NCI-H2227 (cell line): ENCODE measurements at regions not wholly inside any gene's neighbourhood (a gene's known extent, or its start where the extent isn't known, plus 50 kb on each side); places are given as distances from the start of the nearest gene placed in this dataset.
"Not testable (repeated sequence)": the region's sequence is repeated elsewhere in the genome, so short reads cannot be mapped to it uniquely, and the experiment has no call there.

Source experiments
- DNase-seq: peaks from one replicate; lab custom pipeline; 2025; ENCODE audit not compliant: unreplicated experiment; lab: John Stamatoyannopoulos, UW

DNA sequence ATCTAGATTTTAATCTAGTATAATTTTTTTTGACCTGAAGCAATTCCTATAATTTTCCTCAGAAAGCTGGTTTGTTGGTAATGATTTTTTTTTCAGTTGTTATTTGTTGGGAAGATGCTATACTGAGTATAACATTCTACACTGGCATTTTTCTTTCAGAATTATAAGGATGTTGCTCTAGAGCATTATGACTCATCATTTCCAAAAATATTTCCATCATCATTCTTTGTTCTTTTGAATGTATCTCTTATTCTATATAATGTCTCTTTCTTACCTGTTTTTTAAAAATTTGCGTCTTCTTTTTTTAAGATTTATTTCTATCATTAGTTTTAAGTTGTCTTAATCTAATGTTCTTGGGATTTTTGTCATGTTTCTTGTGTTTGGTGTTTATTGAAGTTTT, 356.5 kb upstream of the KCND2 start:
- DNase-seq: no peak

DNA sequence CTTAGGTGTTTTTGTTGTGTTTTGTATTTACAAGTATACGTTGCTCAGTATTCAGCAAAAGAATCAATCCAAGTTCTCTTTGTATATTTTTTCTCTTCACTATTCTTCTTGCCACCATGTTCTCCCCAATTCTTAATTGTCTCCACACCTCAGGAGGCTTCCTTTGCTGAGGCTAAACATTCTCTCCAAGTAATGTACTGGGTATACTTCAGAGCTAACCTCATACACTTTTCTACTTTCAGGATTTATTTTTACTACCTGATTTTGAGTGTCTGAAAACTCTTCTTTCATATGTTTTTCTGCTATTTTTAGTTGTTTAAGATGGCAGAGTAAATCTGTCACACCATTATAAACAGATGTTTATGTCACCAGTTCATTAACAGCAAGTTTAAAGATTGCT, 354.8 kb upstream of the KCND2 start:
- no peak for DNase-seq

DNA sequence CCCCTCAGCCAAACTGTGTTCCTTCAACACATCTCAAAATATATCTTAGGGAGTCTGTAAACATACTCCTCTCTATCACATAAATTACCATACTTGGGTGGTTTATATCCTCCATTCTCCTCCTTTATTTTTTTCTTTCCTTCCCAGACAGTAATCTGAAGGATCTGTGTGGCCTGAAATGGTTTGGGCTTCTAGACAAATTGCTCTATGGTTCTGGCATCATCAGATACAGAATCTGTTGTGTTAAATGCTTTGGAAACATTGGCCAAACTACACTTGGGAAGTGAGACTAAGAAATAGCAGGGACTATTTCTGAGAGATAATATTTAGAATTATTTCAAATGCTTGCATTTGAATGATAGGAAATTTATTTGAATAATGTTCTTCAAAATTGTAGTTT, 353.0 kb upstream of the KCND2 start:
- no peak for DNase-seq

DNA sequence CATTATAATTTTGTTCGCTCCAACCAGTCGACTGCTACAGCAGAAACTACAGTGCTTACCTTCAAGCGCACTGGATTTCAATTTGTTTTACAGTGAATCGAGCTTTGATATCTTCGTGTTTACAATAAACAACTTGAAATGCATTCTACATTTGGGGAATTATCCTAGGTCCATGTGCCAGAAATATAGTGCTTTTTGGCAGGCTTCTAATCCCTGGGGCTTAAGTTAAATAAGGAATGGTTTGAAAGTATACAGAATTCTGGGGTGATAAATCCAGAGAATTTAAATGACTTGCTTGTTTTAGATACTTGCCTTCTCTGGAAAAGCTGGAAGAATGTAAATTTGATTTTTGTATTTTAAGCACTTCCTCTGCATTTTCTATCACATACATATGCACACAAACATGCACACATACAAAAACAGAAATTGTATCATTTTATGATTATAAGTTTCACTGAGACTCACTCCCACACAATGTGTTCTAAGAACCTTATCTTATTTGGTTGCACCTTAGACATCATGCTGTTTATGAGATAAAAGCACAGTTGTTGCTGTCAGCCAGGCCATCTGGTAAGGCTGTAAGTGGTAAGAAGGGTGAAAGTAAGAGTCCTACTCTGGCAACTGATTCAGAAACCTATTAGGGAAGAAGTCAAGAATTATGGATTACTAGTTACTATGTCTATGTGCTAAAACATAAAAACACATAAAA, 347.2 kb upstream of the KCND2 start:
- no peak for DNase-seq

DNA sequence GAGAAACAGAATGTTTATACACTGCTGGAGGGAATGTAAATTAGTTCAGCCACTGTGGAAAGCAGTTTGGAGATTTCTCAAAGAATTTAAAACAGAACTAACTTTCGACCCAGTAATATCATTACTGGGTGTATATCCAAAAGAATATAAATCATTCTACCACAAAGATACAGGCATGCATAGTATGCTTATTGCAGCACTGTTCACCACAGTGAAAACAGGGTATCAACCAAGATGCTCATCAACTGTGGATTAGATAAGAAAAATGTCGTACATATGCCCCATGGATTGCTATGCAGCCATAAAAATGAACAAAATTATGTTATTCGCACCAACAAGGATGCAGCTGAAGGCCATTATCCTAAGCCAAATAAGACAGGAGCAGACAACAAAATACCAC, 343.1 kb upstream of the KCND2 start:
- no peak for DNase-seq

DNA sequence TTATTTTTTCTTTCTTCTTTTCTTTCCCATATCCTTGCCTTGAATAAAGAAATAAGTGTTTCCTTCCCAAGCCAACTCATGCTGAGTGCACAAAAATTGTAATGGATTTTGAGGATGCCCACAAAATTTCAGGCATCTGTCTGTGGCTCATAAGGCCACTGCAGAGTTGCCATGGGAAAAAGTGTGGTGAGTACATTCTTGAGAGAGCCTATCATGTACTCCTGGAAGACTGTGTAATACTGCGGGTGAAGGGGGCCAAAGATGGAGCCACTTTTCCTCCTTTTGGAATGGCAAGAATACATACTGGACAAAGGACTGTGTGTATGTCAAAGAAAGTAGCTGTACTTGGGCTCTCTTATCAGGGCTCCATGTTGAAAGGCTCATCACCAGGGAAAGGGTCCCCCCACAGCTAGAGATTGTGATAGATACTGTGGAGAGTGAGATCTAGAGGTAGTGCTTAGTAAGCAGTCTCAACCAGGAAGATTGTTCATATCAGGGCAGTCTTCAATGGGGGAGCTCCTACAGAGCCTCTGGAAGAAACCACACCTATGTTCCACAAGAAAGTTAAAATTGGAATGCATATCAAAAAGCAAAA, 341.6 kb upstream of the KCND2 start:
- DNase-seq: no peak

DNA sequence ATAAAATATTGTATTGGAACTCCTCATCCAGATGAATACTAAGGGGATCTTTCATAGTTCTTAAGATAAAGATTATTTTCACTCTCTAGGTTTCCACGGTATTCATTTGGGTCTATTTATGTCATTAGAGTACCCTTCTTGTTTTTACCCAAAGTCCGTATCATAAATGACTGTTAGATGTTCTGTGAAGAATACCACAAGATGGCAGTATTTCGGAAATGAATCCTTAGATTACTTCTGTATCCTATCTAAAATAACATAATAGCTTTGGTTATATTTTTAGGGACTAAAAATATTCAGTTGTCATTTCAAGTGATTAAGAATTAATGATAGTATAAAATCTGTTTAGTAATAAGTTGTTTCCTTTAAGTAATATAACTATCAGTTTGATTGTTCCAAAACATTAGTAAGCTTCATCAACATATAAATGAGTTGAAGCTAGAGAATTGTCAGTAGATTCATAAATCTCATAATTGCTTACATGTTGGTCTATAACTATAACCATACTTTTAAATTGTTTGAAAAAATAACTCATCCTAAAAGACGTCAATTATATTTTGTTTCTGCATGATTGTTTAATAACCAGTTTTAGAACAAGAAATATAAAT, 337.5 kb upstream of the KCND2 start:
- peak; percentile 53 for DNase-seq

DNA sequence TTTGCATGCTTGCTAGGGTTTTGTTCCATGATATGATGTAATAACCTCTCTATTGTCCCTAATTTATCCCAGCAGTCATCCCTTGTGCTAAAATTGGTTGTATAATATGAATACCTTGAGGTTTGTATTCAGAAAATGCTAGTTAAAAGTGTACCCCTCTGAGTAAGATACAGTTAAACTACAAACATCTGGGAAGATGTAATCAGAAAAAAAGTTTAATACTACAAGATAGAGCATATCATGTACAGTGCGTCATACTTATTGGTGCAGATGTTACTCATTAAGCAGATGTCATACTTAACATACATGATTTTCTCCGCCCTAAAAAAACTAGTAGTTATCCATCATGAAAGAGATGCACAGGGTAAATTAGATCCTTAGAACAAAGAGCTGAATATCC, 336.1 kb upstream of the KCND2 start:
- no peak for DNase-seq

DNA sequence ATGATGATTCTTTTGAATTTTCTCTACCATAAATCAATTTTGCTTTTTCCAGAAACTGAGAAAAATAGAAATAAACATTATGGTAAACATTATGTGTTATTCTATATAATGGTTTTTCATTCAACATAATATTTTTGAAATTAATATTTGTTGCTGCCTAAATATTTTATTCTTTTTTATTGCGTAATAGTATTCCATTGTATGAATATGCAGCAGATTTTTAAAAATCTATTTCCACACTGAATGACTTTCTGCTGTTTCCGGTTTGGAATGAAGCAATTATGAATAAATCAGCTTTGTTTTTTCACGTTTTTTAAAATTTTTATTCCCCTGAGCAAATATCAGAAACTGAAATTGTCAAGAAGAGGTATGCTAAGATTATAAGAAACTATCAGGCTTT, 335.2 kb upstream of the KCND2 start:
- DNase-seq: no peak

DNA sequence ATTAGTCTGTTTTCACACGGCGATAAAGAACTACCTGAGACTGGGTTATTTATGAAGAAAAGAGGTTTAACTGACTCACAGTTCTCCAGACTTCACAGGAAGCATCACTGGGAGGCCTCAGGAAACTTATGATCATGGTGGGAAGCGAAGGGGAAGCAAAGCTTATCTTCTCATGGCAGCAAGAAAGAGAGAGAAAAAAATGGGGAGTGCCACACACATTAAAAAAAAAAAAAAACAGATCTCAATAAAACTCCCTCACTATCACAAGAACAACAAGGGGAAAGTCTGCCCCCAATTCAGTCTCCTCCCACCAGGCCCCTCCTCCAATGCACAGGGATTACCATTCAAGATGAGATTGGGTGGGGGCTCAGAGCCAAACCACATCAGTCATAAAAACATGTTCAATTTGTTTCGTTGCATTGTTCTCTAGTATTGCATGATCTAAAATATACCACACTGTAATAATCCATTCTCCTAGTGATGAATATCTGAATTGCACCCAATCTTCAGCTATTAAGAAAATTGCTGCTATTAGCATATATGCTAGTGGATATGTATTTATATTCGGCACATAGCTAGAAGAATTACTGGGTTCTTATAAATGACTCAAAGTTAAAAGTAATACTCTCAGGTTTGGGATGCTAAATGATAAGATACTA, 328.9 kb upstream of the KCND2 start:
- no peak for DNase-seq

DNA sequence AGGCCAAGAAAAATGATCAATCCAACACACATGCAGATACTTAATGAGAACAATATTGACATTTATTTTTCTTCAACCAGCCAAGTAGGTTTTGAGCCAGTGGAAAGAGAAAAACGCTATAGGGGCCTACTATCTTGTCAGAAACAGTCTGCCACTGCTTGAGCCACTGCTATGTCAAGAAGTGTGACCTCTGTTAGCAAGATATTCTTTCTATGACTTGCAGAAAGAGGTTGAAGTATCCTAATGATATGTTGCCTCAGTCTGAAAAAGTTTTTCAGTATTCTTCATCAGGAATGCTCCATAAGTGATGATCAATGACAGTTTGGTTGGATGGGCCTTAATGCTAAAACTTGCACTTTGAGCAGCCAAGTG, 328.4 kb upstream of the KCND2 start:
- DNase-seq: no peak

DNA sequence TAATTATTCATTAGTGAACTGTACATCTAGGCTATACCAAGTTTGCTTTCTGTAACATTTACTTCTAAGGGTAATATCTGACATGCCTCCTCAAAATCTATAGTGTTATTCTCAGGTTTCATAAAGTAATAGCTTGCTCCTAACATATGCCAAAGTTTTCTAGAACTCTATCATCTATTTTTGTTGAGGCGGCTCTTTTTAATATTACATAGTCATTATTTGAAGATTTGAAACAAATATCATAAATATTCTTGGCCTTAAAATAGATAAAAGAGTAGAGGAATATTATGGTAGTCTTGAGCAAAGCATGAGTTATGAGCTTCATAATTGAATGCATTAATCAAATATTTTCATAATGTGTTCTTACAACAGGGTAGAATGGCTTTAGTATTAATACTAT, 327.2 kb upstream of the KCND2 start:
- DNase-seq: no peak

DNA sequence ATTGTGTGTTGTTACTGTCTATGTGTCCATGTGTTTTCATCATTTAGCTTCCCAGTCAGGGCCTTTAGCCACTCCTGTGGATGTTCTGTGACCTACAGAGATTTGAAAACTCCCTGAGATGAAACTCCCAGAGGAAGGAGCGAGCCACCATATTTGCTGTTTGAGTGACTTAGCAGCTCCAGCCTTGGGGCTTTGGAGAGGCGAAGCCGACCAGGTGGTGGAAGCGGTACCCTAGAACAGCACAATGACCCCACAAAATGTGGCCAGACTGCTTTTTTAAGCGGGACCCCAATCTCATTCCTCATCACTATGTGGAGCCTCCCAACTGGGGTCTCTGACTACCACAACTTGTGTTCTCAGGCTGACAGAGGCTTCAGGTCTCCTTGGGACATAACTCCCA, 323.9 kb upstream of the KCND2 start:
- DNase-seq: no peak

DNA sequence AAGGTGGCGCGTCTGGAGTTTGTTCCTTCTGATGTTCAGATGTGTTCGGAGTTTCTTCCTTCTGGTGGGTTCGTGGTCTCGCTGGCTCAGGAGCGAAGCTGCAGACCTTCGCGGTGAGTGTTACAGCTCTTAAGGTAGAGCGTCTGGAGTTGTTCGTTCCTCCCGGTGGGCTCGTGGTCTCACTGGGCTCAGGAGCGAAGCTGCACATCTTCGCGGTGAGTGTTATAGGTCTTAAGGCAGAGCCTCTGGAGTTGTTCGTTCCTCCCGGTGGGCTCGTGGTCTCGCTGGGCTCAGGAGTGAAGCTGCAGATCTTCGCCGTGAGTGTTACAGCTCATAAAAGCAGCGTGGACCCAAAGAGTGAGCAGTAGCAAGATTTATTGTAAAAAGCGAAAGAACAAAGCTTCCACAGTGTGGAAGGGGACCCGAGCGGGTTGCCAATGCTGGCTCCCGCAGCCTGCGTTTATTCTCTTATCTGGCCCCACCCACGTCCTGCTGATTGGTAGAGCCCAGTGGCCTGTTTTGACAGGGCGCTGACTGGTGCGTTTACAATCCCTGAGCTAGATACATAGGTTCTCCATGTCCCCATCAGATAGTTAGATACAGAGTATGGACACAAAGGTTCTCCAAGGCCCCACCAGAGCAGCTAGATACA, 322.5 kb upstream of the KCND2 start:
- peak; percentile 18 for DNase-seq

DNA sequence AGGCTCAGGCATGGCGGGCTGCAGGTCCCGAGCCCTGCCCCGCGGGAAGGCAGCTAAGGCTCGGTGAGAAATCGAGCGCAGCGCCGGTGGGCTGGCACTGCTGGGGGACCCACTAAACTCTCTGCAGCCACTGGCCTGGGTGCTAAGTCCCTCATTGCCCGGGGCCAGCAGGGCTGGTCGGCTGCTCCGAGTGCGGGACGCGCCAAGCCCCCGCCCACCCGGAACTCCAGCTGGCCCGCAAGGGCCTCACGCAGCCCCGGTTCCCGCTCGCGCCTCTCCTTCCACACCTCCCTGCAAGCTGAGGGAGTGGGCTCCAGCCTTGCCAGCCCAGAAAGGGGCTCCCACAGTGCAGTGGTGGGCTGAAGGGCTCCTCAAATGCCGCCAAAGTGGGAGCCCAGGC, 321.4 kb upstream of the KCND2 start:
- not testable (repeated sequence) for DNase-seq

DNA sequence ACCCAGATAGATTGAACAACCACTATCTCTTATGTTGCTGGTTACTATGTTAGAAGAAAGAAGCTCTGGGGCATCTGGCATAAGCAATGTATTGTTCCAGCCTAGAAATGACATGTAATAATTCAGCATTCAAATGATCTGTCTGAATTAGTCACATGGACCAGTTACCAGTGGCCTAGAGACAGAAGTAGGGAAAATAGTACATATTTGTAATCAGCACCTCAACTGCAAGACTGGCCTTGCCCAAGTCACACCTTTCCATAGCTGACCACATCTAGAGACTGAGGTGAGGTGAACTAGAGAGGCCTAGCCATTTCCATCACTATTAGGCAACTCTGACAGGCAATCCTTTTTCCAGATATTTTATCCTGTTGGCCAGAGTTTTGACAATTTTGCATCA, 315.6 kb upstream of the KCND2 start:
- DNase-seq: no peak

DNA sequence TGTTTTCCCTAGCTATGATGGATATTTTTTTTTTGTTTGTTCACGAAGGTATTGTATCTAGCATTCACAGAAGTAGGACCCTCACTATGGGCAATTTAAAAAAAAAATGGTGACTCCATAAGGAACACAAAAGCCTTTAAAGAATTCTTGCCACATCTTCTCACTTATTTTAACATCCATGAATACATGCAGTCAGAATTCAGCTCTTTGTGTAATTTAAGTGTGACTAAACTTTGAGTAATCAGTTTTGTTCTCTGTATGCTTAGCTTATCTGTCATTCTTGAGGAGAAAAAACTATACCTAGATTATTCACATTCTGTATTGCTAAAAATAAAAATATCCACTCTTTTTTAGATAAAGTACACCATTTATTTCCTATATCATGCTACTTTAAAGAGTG, 313.2 kb upstream of the KCND2 start:
- DNase-seq: no peak

DNA sequence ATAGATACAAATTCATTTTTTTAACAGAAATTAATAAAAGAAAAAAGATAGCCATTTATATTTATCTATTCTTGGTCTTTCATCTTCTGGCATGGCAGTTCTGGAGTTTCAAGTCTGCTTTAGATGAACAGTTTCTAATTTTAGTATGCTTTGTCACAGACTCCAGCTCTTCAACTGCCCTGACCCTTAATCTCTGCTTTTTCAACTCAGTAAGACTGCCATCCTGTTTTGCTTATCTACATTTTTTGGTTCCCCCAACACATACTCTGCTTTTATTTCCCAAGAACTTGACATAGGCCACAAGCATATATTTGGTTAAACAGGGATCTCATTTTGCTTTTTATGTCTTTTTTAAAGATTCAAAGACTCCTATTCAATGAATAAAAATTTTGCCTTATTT, 309.3 kb upstream of the KCND2 start:
- DNase-seq: no peak

DNA sequence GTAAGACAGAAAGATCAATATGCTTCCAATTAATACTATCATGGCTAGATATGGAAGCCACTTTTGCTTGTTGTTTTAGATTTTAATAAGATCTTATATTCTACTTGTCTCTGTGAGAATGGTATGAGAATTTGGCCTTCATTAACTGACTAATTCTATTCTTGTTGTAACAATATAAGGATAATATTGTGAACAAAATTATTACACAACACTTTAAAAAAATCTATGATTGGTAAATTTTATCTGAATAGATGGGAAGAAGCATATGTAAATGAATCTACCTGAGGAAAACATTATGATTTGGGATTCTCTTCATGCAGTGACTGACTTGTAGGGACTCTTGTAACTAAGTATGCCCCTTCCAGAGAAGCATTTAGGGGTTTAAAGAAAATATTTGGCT, 308.9 kb upstream of the KCND2 start:
- no peak for DNase-seq

DNA sequence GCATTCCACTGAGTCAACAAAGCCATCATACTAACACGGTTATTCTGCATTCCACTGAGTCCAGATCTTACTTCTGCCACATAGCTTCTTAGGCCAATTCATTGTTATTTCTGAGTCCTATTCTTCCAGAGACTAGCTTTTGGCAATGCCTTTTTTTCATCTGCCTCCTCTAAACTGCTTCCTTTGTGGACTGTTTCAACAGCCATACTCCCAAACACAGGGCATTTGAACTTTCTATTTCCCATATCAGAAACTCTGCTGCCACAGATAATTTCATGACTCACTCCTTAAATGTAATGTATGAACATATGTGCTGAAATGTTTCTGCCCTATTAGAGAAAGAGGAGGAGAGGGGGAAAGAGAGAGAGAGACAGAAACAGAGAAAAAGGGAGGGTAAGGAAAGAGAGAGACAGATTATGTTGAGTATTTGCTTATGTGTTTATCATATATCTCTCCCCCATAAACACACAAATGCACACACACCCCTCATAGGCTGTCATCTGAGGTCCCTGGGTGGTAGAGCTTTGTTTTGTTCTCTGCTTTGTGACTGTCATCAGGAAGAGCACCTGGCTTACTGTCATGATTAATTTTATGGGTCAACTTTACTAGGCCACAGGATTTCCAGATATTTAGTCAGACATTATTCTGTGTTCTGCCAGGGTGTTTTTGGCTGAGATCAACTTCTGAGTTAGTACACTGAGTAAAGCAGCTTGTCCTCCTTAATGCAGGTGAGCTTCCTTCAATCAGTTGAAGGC, 308.0 kb upstream of the KCND2 start:
- no peak for DNase-seq

DNA sequence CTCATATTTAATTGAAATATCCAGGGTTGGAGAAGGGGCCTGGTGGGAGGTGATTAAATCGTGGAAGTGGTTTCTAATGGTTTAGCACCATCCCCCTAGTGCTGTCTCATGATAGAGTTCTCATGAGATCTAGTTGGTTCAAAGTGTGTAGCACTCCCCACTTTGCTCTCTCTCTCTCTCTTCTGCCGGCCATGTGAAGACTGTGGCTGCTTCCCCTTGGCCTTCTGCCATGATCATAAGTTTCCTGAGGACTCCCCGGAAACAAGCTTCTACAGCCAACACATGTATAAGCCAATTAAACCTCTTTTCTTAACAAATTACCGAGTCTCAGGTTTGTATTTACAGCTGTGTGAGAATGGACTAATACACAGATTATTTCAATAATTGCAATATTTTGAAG, 305.8 kb upstream of the KCND2 start:
- DNase-seq: no peak
